Body of pancreas (tissue), 4 donors: ENCODE measurements at regions not wholly inside any gene's neighbourhood (a gene's known extent, or its start where the extent isn't known, plus 50 kb on each side); places are given as distances from the start of the nearest gene placed in this dataset.

Experiments
- CTCF ChIP-seq, 7 experiments: fragments of 450-650 bp in 4 of 7; fragments of 200-600 bp in 3 of 7; sonication (generic) in 3 of 7; IDR thresholded peaks; one replicate each; pipeline ENCODE4 v1.5.1; 2016 to 2019; ENCODE audit warnings: antibody characterized with exemption in 7 of 7
- POLR2A ChIP-seq, 3 donors: fragments of 450-650 bp; IDR thresholded peaks; one replicate each; pipeline ENCODE4 v1.6.1; 2016; ENCODE audit warnings: antibody characterized with exemption in 3 of 3, mild to moderate bottlenecking in 2 of 3

- TF ChIP-seq CTCF (IDR thresholded peaks at IDR 0.05) (no peak), POLR2A (IDR thresholded peaks at IDR 0.05) (no peak)
These were observed 110.0 kb upstream of the SERBP1 start for GRCh38 chr1:67540025-67540732.
